Kidney (tissue), 13 donors: ENCODE measurements at regions not wholly inside any gene's neighbourhood (a gene's known extent, or its start where the extent isn't known, plus 50 kb on each side); places are given as distances from the start of the nearest gene placed in this dataset.

Experiments
- DNase-seq, 5 donors: peaks; one replicate each; pipeline ENCODE4 v3.0.0-alpha.2; 2013 to 2020
- FAIRE-seq: peaks from 2 replicates; lab custom pipeline; 2012; peaks lifted over from hg19 to GRCh38; lab: Jason Lieb, UNC
- H3K27ac ChIP-seq, 2 donors: one replicate each; pipeline ENCODE4 v1.7.0; 2013; ENCODE audit warnings: low read depth in 2 of 2, low read length in 2 of 2, inconsistent platforms in 1 of 2
- H3K27me3 ChIP-seq: one replicate; pipeline ENCODE4 v1.7.1; 2013; ENCODE audit warnings: low read length, inconsistent platforms; ENCODE audit not compliant: control insufficient read depth, insufficient read depth
- H3K36me3 ChIP-seq, 3 donors: one replicate each; pipeline versions ENCODE4 v1.7.0 to v1.7.1; 2013; ENCODE audit warnings: low read length in 3 of 3, control low read depth in 1 of 3, inconsistent platforms in 1 of 3; ENCODE audit not compliant: insufficient read depth in 3 of 3, control insufficient read depth in 2 of 3
- H3K4me1 ChIP-seq, 3 donors: one replicate each; pipeline versions ENCODE4 v1.7.0 to v1.7.1; 2013; ENCODE audit warnings: low read length in 3 of 3, inconsistent platforms in 1 of 3, low read depth in 1 of 3; ENCODE audit not compliant: control insufficient read depth in 2 of 3, insufficient read depth in 2 of 3
- H3K4me3 ChIP-seq, 3 donors: one replicate each; pipeline versions ENCODE4 v1.7.0 to v1.8.1; 2013; ENCODE audit warnings: low read length in 3 of 3, control low read depth in 1 of 3, inconsistent platforms in 1 of 3
- H3K9ac ChIP-seq, 3 donors: one replicate each; pipeline versions ENCODE4 v1.7.0 to v1.7.1; 2013; ENCODE audit warnings: low read length in 3 of 3, control low read depth in 1 of 3, inconsistent platforms in 1 of 3
- H3K9me3 ChIP-seq, 3 donors: one replicate each; pipeline versions ENCODE4 v1.7.0 to v1.7.1; 2013; ENCODE audit warnings: low read length in 3 of 3, control low read depth in 1 of 3, inconsistent platforms in 1 of 3; ENCODE audit not compliant: control insufficient read depth in 2 of 3, insufficient read depth in 1 of 3
- CTCF ChIP-seq: IDR thresholded peaks from 3 replicates; pipeline ENCODE4 v1.5.1; 2012; ENCODE audit warnings: mild to moderate bottlenecking, moderate library complexity, borderline replicate concordance; ENCODE audit not compliant: insufficient read depth; ENCODE audit errors: extremely low read depth
- intact Hi-C: fragments of 100-400 bp; cut with DNase I; formaldehyde crosslinking; loops from one replicate; pipeline ENCODE4 v1.11.1; 2022
- donor health status: control.
- donor health status: control.
- donor health status: control.
- donor health status: control.
- donor health status: control.
- donor health status: DM: yes; HTN: yes; CAD: no.
- donor health status: Normal renal cell carcinoma (clear cell type).

- DNase-seq (no peak), FAIRE-seq (no peak)
- intact Hi-C loops: no loop called here
These were observed 657.9 kb upstream of the HS3ST5 start for GRCh38 chr6:115000736-115001135.

GRCh38 chr6:114998492-114998891 lies 655.7 kb upstream of the HS3ST5 start:
- intact Hi-C loops: no loop called here

More at GRCh38 chr6:115000736-115001135, 657.9 kb upstream of the HS3ST5 start:
- Histone ChIP-seq H3K27ac (no peak overlapping the region), H3K9me3 (no peaks in the 10 kb centered on the region), H3K4me1 (no peaks in the 10 kb centered on the region), H3K9ac (no peak overlapping the region), H3K27me3 (no peaks in the 10 kb centered on the region), H3K4me3 (no peak overlapping the region), H3K36me3 (no peaks in the 10 kb centered on the region)
- TF ChIP-seq CTCF: no peak

GRCh38 chr6:114997813-114998292 lies 655.0 kb upstream of the HS3ST5 start:
- no peak overlapping the region for H3K9ac ChIP-seq
- no peak for TF ChIP-seq CTCF
- no peaks in the 10 kb centered on the region for H3K27me3 ChIP-seq
- intact Hi-C loops: no loop called here
- no peaks in the 10 kb centered on the region for H3K36me3 ChIP-seq
- no peaks in the 10 kb centered on the region for H3K9me3 ChIP-seq
- no peak for FAIRE-seq
- H3K4me3 ChIP-seq: no peak overlapping the region
- H3K27ac ChIP-seq: no peak overlapping the region
- no peak for DNase-seq
- no peaks in the 10 kb centered on the region for H3K4me1 ChIP-seq

More at GRCh38 chr6:114998492-114998891, 655.7 kb upstream of the HS3ST5 start:
- FAIRE-seq: no peak
- TF ChIP-seq CTCF: no peak
- DNase-seq: no peak
- H3K36me3 ChIP-seq: no peaks in the 10 kb centered on the region
- H3K27ac ChIP-seq: no peak overlapping the region
- no peak overlapping the region for H3K9ac ChIP-seq
- H3K4me1 ChIP-seq: no peaks in the 10 kb centered on the region
- H3K4me3 ChIP-seq: no peak overlapping the region
- H3K9me3 ChIP-seq: no peaks in the 10 kb centered on the region
- H3K27me3 ChIP-seq: no peaks in the 10 kb centered on the region

- no peak for TF ChIP-seq CTCF
- H3K9me3 ChIP-seq: no peaks in the 10 kb centered on the region
- DNase-seq: peak in 2 of 5 donors; percentile 74 to 78
- H3K4me3 ChIP-seq: no peak overlapping the region
- H3K9ac ChIP-seq: no peak overlapping the region
- H3K36me3 ChIP-seq: no peaks in the 10 kb centered on the region
- FAIRE-seq: no peak
- H3K27me3 ChIP-seq: no peaks in the 10 kb centered on the region
- H3K27ac ChIP-seq: no peak overlapping the region
- no peaks in the 10 kb centered on the region for H3K4me1 ChIP-seq
- intact Hi-C loops: no loop called here
These were observed 652.7 kb upstream of the HS3ST5 start for GRCh38 chr6:114995526-114995925.
